H1 (cell line): ENCODE measurements at regions not wholly inside any gene's neighbourhood (a gene's known extent, or its start where the extent isn't known, plus 50 kb on each side); places are given as distances from the start of the nearest gene placed in this dataset.

Experiments
- ATF3 ChIP-seq: IDR thresholded peaks from 2 replicates; pipeline ENCODE4 v1.6.1; 2011; ENCODE audit warnings: low read depth, mild to moderate bottlenecking, low read length; ENCODE audit not compliant: insufficient read depth
- BRCA1 ChIP-seq: IDR thresholded peaks from 2 replicates; pipeline ENCODE4 v1.6.1; 2012; ENCODE audit warnings: low read depth, low read length, improper control_type of control experiment
- CHD7 ChIP-seq: fragments of 300-600 bp; sonication (generic); IDR thresholded peaks from 2 replicates; pipeline ENCODE4 v1.7.1; 2012; ENCODE audit warnings: low read length, moderate library complexity, mild to moderate bottlenecking, inconsistent platforms; ENCODE audit not compliant: insufficient replicate concordance
- GABPA ChIP-seq: IDR thresholded peaks from 2 replicates; pipeline ENCODE4 v1.6.1; 2011; ENCODE audit warnings: mild to moderate bottlenecking, low read length, moderate library complexity, borderline replicate concordance; ENCODE audit not compliant: insufficient read depth
- POLR2A ChIP-seq, 2 experiments: IDR thresholded peaks; 1 replicate in 1 of 2; 2 replicates in 1 of 2; pipeline ENCODE4 v1.6.1; 2011; ENCODE audit warnings: low read depth in 2 of 2, low read length in 2 of 2, mild to moderate bottlenecking in 2 of 2; ENCODE audit errors: control extremely low read depth in 1 of 2
- RBBP5 ChIP-seq: IDR thresholded peaks from 2 replicates; pipeline ENCODE4 v1.7.1; 2012; ENCODE audit warnings: low read depth, mild to moderate bottlenecking, inconsistent platforms, low read length, moderate library complexity, borderline replicate concordance
- SIRT6 ChIP-seq: IDR thresholded peaks from one replicate; pipeline ENCODE4 v1.7.1; 2012; ENCODE audit warnings: low read length, inconsistent platforms
- SRF ChIP-seq: IDR thresholded peaks from 2 replicates; pipeline ENCODE4 v1.6.1; 2011; ENCODE audit warnings: mild to moderate bottlenecking, low read depth, low read length, moderate library complexity
- TAF1 ChIP-seq: IDR thresholded peaks from 2 replicates; pipeline ENCODE4 v1.6.1; 2011; ENCODE audit warnings: mild to moderate bottlenecking, low read depth, low read length

- no peak for TF ChIP-seq CHD7
- TF ChIP-seq SIRT6, result no peak
- no peak for TF ChIP-seq ATF3
- no peak for TF ChIP-seq RBBP5
- no peak for TF ChIP-seq BRCA1
- no peak for TF ChIP-seq POLR2A (IDR thresholded peaks at IDR 0.05; ENCODE audit: control extremely low read depth in 1 of 2, low read depth in 2 of 2, low read length in 2 of 2)
- no peak for TF ChIP-seq SRF
- TF ChIP-seq TAF1, result no peak
- no peak for TF ChIP-seq GABPA
Observed at GRCh38 chr2:78832481-78832880, 193.0 kb upstream of the REG3G start (continued).
